ENCODE measurements at regions not wholly inside any gene's neighbourhood (a gene's known extent, or its start where the extent isn't known, plus 50 kb on each side); places are given as distances from the start of the nearest gene placed in this dataset.

DNA sequence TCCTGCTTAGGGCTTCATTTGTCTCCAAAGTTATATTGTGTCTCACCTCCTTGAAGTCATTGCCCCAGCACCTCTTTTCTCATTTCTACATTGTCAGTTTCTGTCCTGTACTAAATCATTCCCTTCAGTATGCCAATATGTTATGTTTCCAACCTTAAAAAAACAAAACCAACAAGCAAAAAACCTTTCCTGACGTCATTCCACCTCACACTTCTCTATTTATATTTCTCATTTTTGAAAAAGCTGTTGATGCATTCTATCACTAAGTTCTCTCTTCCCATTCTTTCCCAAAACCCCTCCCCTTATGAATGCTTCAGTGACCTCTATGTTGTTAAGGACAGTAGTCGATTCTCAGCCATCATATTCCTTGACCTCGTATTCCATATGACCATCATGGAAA, 98.7 kb upstream of the ARHGAP24 start:
- H3K36me3 Mint-ChIP-seq: no peaks in the 10 kb centered on the region
- no peak overlapping the region for H3K27ac Mint-ChIP-seq
- H3K27me3 Mint-ChIP-seq (ENCODE audit: low read depth): no peaks in the 10 kb centered on the region
- no peak overlapping the region for H3K4me3 Mint-ChIP-seq
- H3K4me1 Mint-ChIP-seq: peaks cover 3% of the 10 kb centered on the region
- DNase-seq (ENCODE audit: low spot score in 2 of 2, unreplicated experiment in 2 of 2): no peak
- TF ChIP-seq, protein P1, sequence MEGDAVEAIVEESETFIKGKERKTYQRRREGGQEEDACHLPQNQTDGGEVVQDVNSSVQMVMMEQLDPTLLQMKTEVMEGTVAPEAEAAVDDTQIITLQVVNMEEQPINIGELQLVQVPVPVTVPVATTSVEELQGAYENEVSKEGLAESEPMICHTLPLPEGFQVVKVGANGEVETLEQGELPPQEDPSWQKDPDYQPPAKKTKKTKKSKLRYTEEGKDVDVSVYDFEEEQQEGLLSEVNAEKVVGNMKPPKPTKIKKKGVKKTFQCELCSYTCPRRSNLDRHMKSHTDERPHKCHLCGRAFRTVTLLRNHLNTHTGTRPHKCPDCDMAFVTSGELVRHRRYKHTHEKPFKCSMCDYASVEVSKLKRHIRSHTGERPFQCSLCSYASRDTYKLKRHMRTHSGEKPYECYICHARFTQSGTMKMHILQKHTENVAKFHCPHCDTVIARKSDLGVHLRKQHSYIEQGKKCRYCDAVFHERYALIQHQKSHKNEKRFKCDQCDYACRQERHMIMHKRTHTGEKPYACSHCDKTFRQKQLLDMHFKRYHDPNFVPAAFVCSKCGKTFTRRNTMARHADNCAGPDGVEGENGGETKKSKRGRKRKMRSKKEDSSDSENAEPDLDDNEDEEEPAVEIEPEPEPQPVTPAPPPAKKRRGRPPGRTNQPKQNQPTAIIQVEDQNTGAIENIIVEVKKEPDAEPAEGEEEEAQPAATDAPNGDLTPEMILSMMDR (IDR thresholded peaks at IDR 0.05; ENCODE audit: unreplicated experiment): no peak
- no peaks in the 10 kb centered on the region for H3K9me3 Mint-ChIP-seq

DNA sequence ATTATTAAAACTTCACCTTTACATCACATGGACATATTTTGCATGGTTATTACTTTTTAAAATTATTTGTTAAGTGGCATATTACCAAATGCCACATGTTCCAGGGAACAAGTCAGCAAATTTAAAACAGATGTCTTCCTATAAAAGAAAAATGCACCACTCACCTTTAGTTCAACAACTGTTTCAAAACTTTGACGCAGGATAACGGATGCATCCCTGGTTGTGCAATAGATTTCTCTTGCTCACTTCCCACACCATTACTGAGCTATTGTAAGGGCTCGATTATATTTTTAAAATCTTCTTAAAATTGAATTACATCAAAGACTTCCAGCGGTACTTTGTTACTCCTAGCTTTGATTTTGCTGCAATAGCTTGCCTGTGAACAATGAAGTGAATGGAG, 93.0 kb upstream of the ARHGAP24 start:
- Mint-ChIP-seq H3K27ac (no peak overlapping the region), H3K4me3 (no peak overlapping the region), H3K4me1 (no peaks in the 10 kb centered on the region), H3K27me3 (ENCODE audit: low read depth) (no peaks in the 10 kb centered on the region), H3K9me3 (peaks cover 9% of the 10 kb centered on the region), H3K36me3 (no peaks in the 10 kb centered on the region)
- DNase-seq (ENCODE audit: low spot score in 2 of 2, unreplicated experiment in 2 of 2): no peak
- TF ChIP-seq, protein P1 (IDR thresholded peaks at IDR 0.05; ENCODE audit: unreplicated experiment): no peak

DNA sequence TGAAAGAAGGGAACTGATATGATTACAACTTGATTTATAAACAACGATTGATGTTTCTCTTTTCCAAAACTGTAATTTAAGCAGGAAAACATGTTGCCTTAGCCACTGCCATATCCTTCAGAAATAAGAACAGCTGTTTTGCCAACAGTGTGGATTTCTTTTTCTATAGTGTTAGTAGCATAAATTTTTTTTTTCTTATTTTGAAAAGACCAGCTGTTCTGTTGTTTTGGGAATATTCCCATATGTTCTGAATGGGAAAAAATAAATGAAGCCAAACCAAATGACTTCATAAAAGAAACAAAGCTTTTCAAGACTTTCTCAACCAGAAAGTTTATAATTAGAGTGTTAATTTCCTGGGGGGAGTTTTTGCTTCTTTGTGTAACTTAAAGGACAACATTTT, 83.9 kb upstream of the ARHGAP24 start:
- DNase-seq (ENCODE audit: low spot score in 2 of 2, unreplicated experiment in 2 of 2): no peak
- no peaks in the 10 kb centered on the region for H3K4me1 Mint-ChIP-seq
- H3K9me3 Mint-ChIP-seq: peaks cover 13% of the 10 kb centered on the region
- TF ChIP-seq, protein P1 (IDR thresholded peaks at IDR 0.05; ENCODE audit: unreplicated experiment): no peak
- H3K4me3 Mint-ChIP-seq: no peak overlapping the region
- H3K36me3 Mint-ChIP-seq: no peaks in the 10 kb centered on the region
- no peak overlapping the region for H3K27ac Mint-ChIP-seq
- H3K27me3 Mint-ChIP-seq (ENCODE audit: low read depth): no peaks in the 10 kb centered on the region

DNA sequence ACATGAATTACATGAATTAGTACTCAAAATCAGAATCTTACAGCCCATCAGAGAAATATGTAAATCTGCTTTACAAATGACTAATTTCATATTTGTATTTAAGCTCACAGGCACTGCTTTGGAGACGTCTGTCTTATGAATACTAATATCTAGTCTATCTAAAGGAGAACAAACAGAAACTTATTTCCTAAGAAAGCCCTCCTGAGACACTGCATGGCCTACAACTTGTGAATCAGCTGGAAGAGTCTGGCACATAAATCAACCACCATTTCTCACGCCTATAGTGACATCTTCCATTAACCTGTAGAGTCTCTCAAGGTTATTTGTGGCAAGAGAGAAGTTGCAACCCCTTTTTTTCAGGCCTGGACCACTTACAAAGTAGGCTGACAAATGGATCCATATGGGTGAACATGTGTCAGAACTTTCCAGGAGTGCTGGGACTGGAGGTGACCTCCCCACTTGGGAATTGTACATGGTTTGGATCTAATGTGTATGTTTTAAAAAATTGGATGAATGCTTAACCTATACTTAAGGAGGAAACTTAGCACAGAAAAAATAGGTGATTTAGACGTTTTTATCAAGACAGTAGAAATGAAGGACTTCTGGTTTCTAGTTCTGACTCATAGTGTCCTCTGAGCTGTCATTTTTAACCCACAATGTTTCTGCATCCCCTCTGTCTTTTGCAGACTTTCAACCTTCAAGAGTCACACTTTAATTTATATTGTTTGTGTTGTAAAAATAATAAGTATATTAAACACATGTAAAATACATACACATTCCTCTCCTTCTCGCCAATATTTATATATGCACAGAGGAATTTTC, 83.2 kb upstream of the ARHGAP24 start:
- H3K36me3 Mint-ChIP-seq: no peaks in the 10 kb centered on the region
- H3K27ac Mint-ChIP-seq: no peak overlapping the region
- no peaks in the 10 kb centered on the region for H3K4me1 Mint-ChIP-seq
- no peaks in the 10 kb centered on the region for H3K27me3 Mint-ChIP-seq (ENCODE audit: low read depth)
- no peak for DNase-seq (ENCODE audit: low spot score in 2 of 2, unreplicated experiment in 2 of 2)
- peaks cover 12% of the 10 kb centered on the region for H3K9me3 Mint-ChIP-seq
- H3K4me3 Mint-ChIP-seq: no peak overlapping the region
- TF ChIP-seq, protein P1 (IDR thresholded peaks at IDR 0.05; ENCODE audit: unreplicated experiment): no peak

DNA sequence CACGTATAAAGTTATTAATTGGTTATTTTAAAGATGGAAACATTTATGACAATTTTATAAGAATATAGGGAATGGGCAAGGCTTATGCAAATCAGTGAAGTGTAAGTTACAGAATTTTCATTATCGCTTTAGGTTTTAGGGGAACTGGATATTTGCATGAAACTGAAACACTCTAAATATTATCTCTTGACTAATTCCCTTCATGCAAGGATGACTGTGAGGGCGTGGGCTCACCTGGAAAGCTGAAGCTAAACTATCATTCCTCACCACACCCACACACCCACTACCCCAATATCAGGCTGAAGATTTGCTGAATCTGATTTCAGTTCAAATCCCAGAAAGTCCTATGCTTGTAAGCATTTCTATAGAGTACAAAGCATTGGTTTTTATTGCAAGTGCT, 81.7 kb upstream of the ARHGAP24 start:
- H3K4me1 Mint-ChIP-seq: no peaks in the 10 kb centered on the region
- no peak for DNase-seq (ENCODE audit: low spot score in 2 of 2, unreplicated experiment in 2 of 2)
- no peak overlapping the region for H3K4me3 Mint-ChIP-seq
- no peak overlapping the region for H3K27ac Mint-ChIP-seq
- peaks cover 7% of the 10 kb centered on the region for H3K9me3 Mint-ChIP-seq
- H3K27me3 Mint-ChIP-seq (ENCODE audit: low read depth): no peaks in the 10 kb centered on the region
- TF ChIP-seq, protein P1 (IDR thresholded peaks at IDR 0.05; ENCODE audit: unreplicated experiment): no peak
- no peaks in the 10 kb centered on the region for H3K36me3 Mint-ChIP-seq
